HepG2 (cell line): ENCODE measurements at regions not wholly inside any gene's neighbourhood (a gene's known extent, or its start where the extent isn't known, plus 50 kb on each side); places are given as distances from the start of the nearest gene placed in this dataset.

Experiments
- BCLAF1 ChIP-seq: fragments of 450-650 bp; IDR thresholded peaks from 2 replicates; pipeline ENCODE4 v1.6.1; 2017; ENCODE audit warnings: mild to moderate bottlenecking
- E2F2 ChIP-seq: sonication (generic); formaldehyde crosslinking; IDR thresholded peaks from 2 replicates; pipeline ENCODE4 v1.4.0; 2020; ENCODE audit warnings: missing genetic modification reagents, borderline replicate concordance
- ISX ChIP-seq: sonication (generic); formaldehyde crosslinking; conservative IDR thresholded peaks from 2 replicates; pipeline ENCODE4 v1.5.0; 2020; ENCODE audit warnings: missing genetic modification reagents
- MXD4 ChIP-seq: IDR thresholded peaks from 2 replicates; pipeline ENCODE4 v1.6.1; 2016; ENCODE audit warnings: mild to moderate bottlenecking, missing biosample characterization, missing genetic modification reagents
- PRPF4 ChIP-seq: fragments of 200-400 bp; formaldehyde crosslinking; IDR thresholded peaks from 2 replicates; pipeline ENCODE4 v1.6.1; 2016; ENCODE audit warnings: low read length, low read depth; ENCODE audit not compliant: poor library complexity, severe bottlenecking
- ZHX2 ChIP-seq, 2 experiments: sonication (generic) in 1 of 2; formaldehyde crosslinking in 1 of 2; IDR thresholded peaks; 2 replicates each; pipeline versions ENCODE4 v1.6.1 to v1.9.0; 2014 to 2022; ENCODE audit warnings: antibody characterized with exemption in 1 of 2, borderline replicate concordance in 1 of 2, inconsistent platforms in 1 of 2, low read depth in 1 of 2, missing genetic modification reagents in 1 of 2
- ZNF17 ChIP-seq: sonication (generic); formaldehyde crosslinking; IDR thresholded peaks from 2 replicates; pipeline ENCODE4 v1.5.0; 2020; ENCODE audit warnings: mild to moderate bottlenecking, missing genetic modification reagents
- ZNF354B ChIP-seq: sonication (generic); formaldehyde crosslinking; IDR thresholded peaks from 2 replicates; pipeline ENCODE4 v1.8.0; 2022; ENCODE audit warnings: mild to moderate bottlenecking, missing genetic modification reagents
- ZNF512 ChIP-seq: sonication (generic); formaldehyde crosslinking; IDR thresholded peaks from 2 replicates; pipeline ENCODE4 v1.4.0; 2020; ENCODE audit warnings: mild to moderate bottlenecking, missing genetic modification reagents

- no peak for TF ChIP-seq ZHX2 (IDR thresholded peaks at IDR 0.05; ENCODE audit: low read depth)
- no peak for TF ChIP-seq ZHX2 (CRISPR knock-in tag; IDR thresholded peaks at IDR 0.05; ENCODE audit: borderline replicate concordance)
- TF ChIP-seq ZNF512: no peak
- TF ChIP-seq ISX (CRISPR knock-in tag): no peak
- TF ChIP-seq MXD4 (CRISPR knock-in tag): no peak
- no peak for TF ChIP-seq E2F2 (CRISPR knock-in tag)
- no peak for TF ChIP-seq ZNF354B
- TF ChIP-seq BCLAF1: no peak
- no peak for TF ChIP-seq PRPF4
- no peak for TF ChIP-seq ZNF17 (CRISPR knock-in tag)
Measured at GRCh38 chr9:26694381-26695297, 198.0 kb downstream of the CAAP1 start (continued).
